Colonic mucosa (tissue), 4 donors: ENCODE measurements at regions not wholly inside any gene's neighbourhood (a gene's known extent, or its start where the extent isn't known, plus 50 kb on each side); places are given as distances from the start of the nearest gene placed in this dataset.

Experiments used
- DNase-seq: peaks from one replicate; pipeline ENCODE4 v3.0.0-alpha.2; 2020
- H3K27ac ChIP-seq: fragments of 200-600 bp; one replicate; pipeline ENCODE4 v1.8.0; 2021
- H3K27me3 ChIP-seq: fragments of 200-600 bp; one replicate; pipeline ENCODE4 v1.8.0; 2021
- H3K36me3 ChIP-seq: fragments of 200-600 bp; one replicate; pipeline ENCODE4 v1.8.0; 2021
- H3K4me1 ChIP-seq: fragments of 200-600 bp; one replicate; pipeline ENCODE4 v1.8.0; 2021; ENCODE audit warnings: mild to moderate bottlenecking
- H3K4me3 ChIP-seq: fragments of 200-600 bp; one replicate; pipeline ENCODE4 v1.8.0; 2021
- H3K9ac ChIP-seq, 2 donors: one replicate each; pipeline ENCODE4 v1.7.0; 2013; ENCODE audit warnings: control low read depth in 2 of 2, low read depth in 2 of 2, low read length in 2 of 2
- H3K9me3 ChIP-seq: fragments of 200-600 bp; one replicate; pipeline ENCODE4 v1.8.0; 2021
- intact Hi-C: fragments of 100-400 bp; cut with DNase I; formaldehyde crosslinking; loops from one replicate; pipeline ENCODE4 v1.14.1; 2022
- TF ChIP-seq, protein P1 (sequence below): fragments of 200-600 bp; IDR thresholded peaks from one replicate; pipeline ENCODE4 v1.8.0; 2022; ENCODE audit warnings: antibody characterized with exemption, mild to moderate bottlenecking
- donor health status: healthy.
- donor health status: DM: no; HTN: no; CAD: no.
- donor health status: DM: no; HTN: no; CAD: no.

GRCh38 chr13:107572156-107572555 lies 643.2 kb downstream of the LIG4 start:
- no peak for DNase-seq
- H3K4me3 ChIP-seq: no peak overlapping the region
- intact Hi-C loops: no loop called here
- H3K27ac ChIP-seq: no peak overlapping the region
- no peaks in the 10 kb centered on the region for H3K4me1 ChIP-seq
- no peaks in the 10 kb centered on the region for H3K36me3 ChIP-seq
- no peaks in the 10 kb centered on the region for H3K9me3 ChIP-seq
- TF ChIP-seq, protein P1, sequence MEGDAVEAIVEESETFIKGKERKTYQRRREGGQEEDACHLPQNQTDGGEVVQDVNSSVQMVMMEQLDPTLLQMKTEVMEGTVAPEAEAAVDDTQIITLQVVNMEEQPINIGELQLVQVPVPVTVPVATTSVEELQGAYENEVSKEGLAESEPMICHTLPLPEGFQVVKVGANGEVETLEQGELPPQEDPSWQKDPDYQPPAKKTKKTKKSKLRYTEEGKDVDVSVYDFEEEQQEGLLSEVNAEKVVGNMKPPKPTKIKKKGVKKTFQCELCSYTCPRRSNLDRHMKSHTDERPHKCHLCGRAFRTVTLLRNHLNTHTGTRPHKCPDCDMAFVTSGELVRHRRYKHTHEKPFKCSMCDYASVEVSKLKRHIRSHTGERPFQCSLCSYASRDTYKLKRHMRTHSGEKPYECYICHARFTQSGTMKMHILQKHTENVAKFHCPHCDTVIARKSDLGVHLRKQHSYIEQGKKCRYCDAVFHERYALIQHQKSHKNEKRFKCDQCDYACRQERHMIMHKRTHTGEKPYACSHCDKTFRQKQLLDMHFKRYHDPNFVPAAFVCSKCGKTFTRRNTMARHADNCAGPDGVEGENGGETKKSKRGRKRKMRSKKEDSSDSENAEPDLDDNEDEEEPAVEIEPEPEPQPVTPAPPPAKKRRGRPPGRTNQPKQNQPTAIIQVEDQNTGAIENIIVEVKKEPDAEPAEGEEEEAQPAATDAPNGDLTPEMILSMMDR: no peak
- H3K27me3 ChIP-seq: no peaks in the 10 kb centered on the region
- no peak overlapping the region for H3K9ac ChIP-seq

DNA sequence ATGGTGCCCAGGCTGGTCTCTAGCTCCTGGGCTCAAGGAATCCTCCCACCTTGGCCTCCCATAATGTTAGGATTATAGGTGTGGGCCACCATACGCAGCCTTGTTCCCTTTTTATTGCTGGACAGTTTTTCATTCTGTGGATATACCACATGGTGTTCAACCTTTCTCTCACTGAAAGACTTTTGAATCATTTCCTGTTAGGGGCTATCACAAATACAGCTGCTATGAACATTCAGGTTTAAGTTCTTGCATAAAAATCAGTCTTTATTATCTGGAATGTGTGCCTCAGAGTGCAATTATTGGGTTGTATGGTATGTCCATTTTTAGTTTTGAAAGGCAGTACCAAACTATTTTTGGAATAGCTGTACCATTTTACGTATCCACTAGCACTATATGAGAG lies 647.2 kb downstream of the LIG4 start:
- H3K4me3 ChIP-seq: no peak overlapping the region
- no peaks in the 10 kb centered on the region for H3K4me1 ChIP-seq
- no peaks in the 10 kb centered on the region for H3K27me3 ChIP-seq
- no peak overlapping the region for H3K9ac ChIP-seq
- no peaks in the 10 kb centered on the region for H3K36me3 ChIP-seq
- DNase-seq: no peak
- intact Hi-C loops: no loop called here
- TF ChIP-seq, protein P1: no peak
- H3K9me3 ChIP-seq: no peaks in the 10 kb centered on the region
- no peak overlapping the region for H3K27ac ChIP-seq

GRCh38 chr13:107563099-107563925 lies 652.0 kb downstream of the LIG4 start:
- Histone ChIP-seq H3K27ac (no peak overlapping the region), H3K9ac (no peak overlapping the region), H3K4me1 (no peaks in the 10 kb centered on the region), H3K9me3 (no peaks in the 10 kb centered on the region), H3K4me3 (no peak overlapping the region), H3K27me3 (no peaks in the 10 kb centered on the region), H3K36me3 (no peaks in the 10 kb centered on the region)
- no peak for DNase-seq
- intact Hi-C loops: no loop called here
- TF ChIP-seq, protein P1: no peak

- no peaks in the 10 kb centered on the region for H3K4me1 ChIP-seq
- H3K27me3 ChIP-seq: no peaks in the 10 kb centered on the region
- intact Hi-C loops: no loop called here
- DNase-seq: no peak
- H3K4me3 ChIP-seq: no peak overlapping the region
- TF ChIP-seq, protein P1: no peak
- H3K36me3 ChIP-seq: no peaks in the 10 kb centered on the region
- no peak overlapping the region for H3K9ac ChIP-seq
- no peak overlapping the region for H3K27ac ChIP-seq
- H3K9me3 ChIP-seq: no peaks in the 10 kb centered on the region
Measured at GRCh38 chr13:107562203-107562602, 653.1 kb downstream of the LIG4 start.

DNA sequence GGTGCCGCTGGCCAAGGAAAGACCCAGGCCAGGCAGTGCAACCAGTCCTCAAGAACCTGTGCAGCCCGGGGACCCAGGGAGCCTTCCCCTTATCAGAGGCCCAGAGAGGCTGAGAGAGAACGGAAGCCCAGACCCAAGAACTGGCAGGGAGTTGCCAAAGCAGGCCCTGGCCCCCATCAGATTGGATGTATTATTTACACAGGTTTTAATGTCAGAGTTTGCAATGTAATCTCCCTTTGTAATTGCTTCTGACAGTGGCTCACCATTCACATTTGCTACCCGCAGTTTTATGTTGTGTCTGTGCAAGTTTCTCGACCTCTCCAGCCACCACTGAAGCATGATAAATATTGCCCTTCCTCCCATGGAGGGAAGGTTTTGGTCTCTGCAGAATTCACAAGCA lies 660.9 kb downstream of the LIG4 start:
- H3K9ac ChIP-seq: no peak overlapping the region
- TF ChIP-seq, protein P1: no peak
- H3K27ac ChIP-seq: no peak overlapping the region
- H3K4me3 ChIP-seq: no peak overlapping the region
- no peak for DNase-seq
- intact Hi-C loops: no loop called here
- H3K4me1 ChIP-seq: no peaks in the 10 kb centered on the region
- H3K27me3 ChIP-seq: no peaks in the 10 kb centered on the region
- no peaks in the 10 kb centered on the region for H3K9me3 ChIP-seq
- no peaks in the 10 kb centered on the region for H3K36me3 ChIP-seq
